ENCODE measurements at regions not wholly inside any gene's neighbourhood (a gene's known extent, or its start where the extent isn't known, plus 50 kb on each side); places are given as distances from the start of the nearest gene placed in this dataset.

- Mint-ChIP-seq H3K27me3 (no peaks in the 10 kb centered on the region), H3K4me3 (no peak overlapping the region), H3K36me3 (ENCODE audit: low read depth) (no peaks in the 10 kb centered on the region), H3K4me1 (no peaks in the 10 kb centered on the region), H3K27ac (no peak overlapping the region), H3K9me3 (no peaks in the 10 kb centered on the region)
- DNase-seq = no peak
- ChIA-PET CTCF (no interaction called here), POLR2A (no interaction called here)
Observed at GRCh38 chrX:11967986-11968869, 170.0 kb upstream of the FRMPD4 start.

GRCh38 chrX:11968991-11969390 is 169.3 kb upstream of the FRMPD4 start:
- Mint-ChIP-seq H3K4me1 (no peaks in the 10 kb centered on the region), H3K27ac (no peak overlapping the region), H3K4me3 (no peak overlapping the region), H3K36me3 (ENCODE audit: low read depth) (no peaks in the 10 kb centered on the region), H3K27me3 (no peaks in the 10 kb centered on the region), H3K9me3 (no peaks in the 10 kb centered on the region)
- CTCF ChIA-PET = no interaction called here
- no peak for DNase-seq
- POLR2A ChIA-PET = no interaction called here

GRCh38 chrX:11970578-11971359 is 167.5 kb upstream of the FRMPD4 start:
- Mint-ChIP-seq H3K36me3 (ENCODE audit: low read depth) (no peaks in the 10 kb centered on the region), H3K9me3 (no peaks in the 10 kb centered on the region), H3K27me3 (no peaks in the 10 kb centered on the region), H3K27ac (no peak overlapping the region), H3K4me3 (no peak overlapping the region), H3K4me1 (no peaks in the 10 kb centered on the region)
- ChIA-PET POLR2A (no interaction called here), CTCF (no interaction called here)
- DNase-seq = no peak

GRCh38 chrX:11976663-11977062 is 161.6 kb upstream of the FRMPD4 start:
- Mint-ChIP-seq H3K27ac (no peak overlapping the region), H3K27me3 (no peaks in the 10 kb centered on the region), H3K9me3 (no peaks in the 10 kb centered on the region), H3K4me1 (no peaks in the 10 kb centered on the region), H3K36me3 (ENCODE audit: low read depth) (no peaks in the 10 kb centered on the region), H3K4me3 (no peak overlapping the region)
- CTCF ChIA-PET = no interaction called here
- no peak for DNase-seq
- POLR2A ChIA-PET = no interaction called here

GRCh38 chrX:11992271-11992670 is 146.0 kb upstream of the FRMPD4 start:
- Mint-ChIP-seq H3K36me3 (ENCODE audit: low read depth) (no peaks in the 10 kb centered on the region), H3K9me3 (no peaks in the 10 kb centered on the region), H3K4me1 (no peaks in the 10 kb centered on the region), H3K27ac (no peak overlapping the region), H3K27me3 (peaks cover 4% of the 10 kb centered on the region), H3K4me3 (no peak overlapping the region)
- ChIA-PET POLR2A (no interaction called here), CTCF (no interaction called here)
- no peak for DNase-seq

- DNase-seq = no peak
- no peaks in the 10 kb centered on the region for H3K4me1 Mint-ChIP-seq
- ChIA-PET CTCF (no interaction called here), POLR2A (no interaction called here)
- no peak overlapping the region for H3K4me3 Mint-ChIP-seq
- H3K9me3 Mint-ChIP-seq = no peaks in the 10 kb centered on the region
- H3K27me3 Mint-ChIP-seq = peaks cover 4% of the 10 kb centered on the region
- no peaks in the 10 kb centered on the region for H3K36me3 Mint-ChIP-seq (ENCODE audit: low read depth)
- no peak overlapping the region for H3K27ac Mint-ChIP-seq
Observed at GRCh38 chrX:11995146-11995545, 143.1 kb upstream of the FRMPD4 start.

GRCh38 chrX:11996810-11997209 is 141.5 kb upstream of the FRMPD4 start:
- ChIA-PET CTCF (no interaction called here), POLR2A (no interaction called here)
- Mint-ChIP-seq H3K4me3 (no peak overlapping the region), H3K4me1 (no peaks in the 10 kb centered on the region), H3K36me3 (ENCODE audit: low read depth) (no peaks in the 10 kb centered on the region), H3K9me3 (no peaks in the 10 kb centered on the region), H3K27ac (no peak overlapping the region), H3K27me3 (peaks cover 8% of the 10 kb centered on the region)
- no peak for DNase-seq

- no peak overlapping the region for H3K4me3 Mint-ChIP-seq
Observed at GRCh38 chrX:11998944-11999343, 139.3 kb upstream of the FRMPD4 start.

GRCh38 chrX:12002876-12003275 is 135.4 kb upstream of the FRMPD4 start:
- POLR2A ChIA-PET = no interaction called here
- Mint-ChIP-seq H3K9me3 (no peaks in the 10 kb centered on the region), H3K27me3 (peaks cover 3% of the 10 kb centered on the region), H3K4me3 (no peak overlapping the region), H3K4me1 (no peaks in the 10 kb centered on the region), H3K36me3 (ENCODE audit: low read depth) (no peaks in the 10 kb centered on the region), H3K27ac (no peak overlapping the region)
- CTCF ChIA-PET = interaction anchor here (1.1 kb wide), 1 partner anchor 50 kb away, joined by 3 read pairs; no protein-coding TSS in a partner anchor
- DNase-seq = no peak

More at GRCh38 chrX:11998944-11999343, 139.3 kb upstream of the FRMPD4 start:
- ChIA-PET CTCF (no interaction called here), POLR2A (no interaction called here)
- Mint-ChIP-seq H3K36me3 (ENCODE audit: low read depth) (no peaks in the 10 kb centered on the region), H3K27ac (no peak overlapping the region), H3K4me1 (no peaks in the 10 kb centered on the region), H3K9me3 (no peaks in the 10 kb centered on the region), H3K27me3 (peaks cover 8% of the 10 kb centered on the region)
- DNase-seq = no peak

GRCh38 chrX:12007881-12008280 is 130.4 kb upstream of the FRMPD4 start:
- H3K36me3 Mint-ChIP-seq (ENCODE audit: low read depth) = no peaks in the 10 kb centered on the region
- no peak for DNase-seq
- CTCF ChIA-PET = interaction anchor here (1.3 kb wide), 1 partner anchor 54 kb away, joined by 3 read pairs; no protein-coding TSS in a partner anchor
- H3K27me3 Mint-ChIP-seq = no peaks in the 10 kb centered on the region
- H3K4me1 Mint-ChIP-seq = no peaks in the 10 kb centered on the region
- POLR2A ChIA-PET = no interaction called here
- H3K9me3 Mint-ChIP-seq = no peaks in the 10 kb centered on the region
- no peak overlapping the region for H3K27ac Mint-ChIP-seq
- H3K4me3 Mint-ChIP-seq = no peak overlapping the region

GRCh38 chrX:12010436-12010835 is 127.8 kb upstream of the FRMPD4 start:
- Mint-ChIP-seq H3K4me1 (no peaks in the 10 kb centered on the region), H3K36me3 (ENCODE audit: low read depth) (no peaks in the 10 kb centered on the region), H3K4me3 (no peak overlapping the region), H3K9me3 (no peaks in the 10 kb centered on the region), H3K27ac (no peak overlapping the region), H3K27me3 (no peaks in the 10 kb centered on the region)
- DNase-seq = no peak
- POLR2A ChIA-PET = no interaction called here
- CTCF ChIA-PET = no interaction called here

GRCh38 chrX:12011075-12011474 is 127.2 kb upstream of the FRMPD4 start:
- no peaks in the 10 kb centered on the region for H3K27me3 Mint-ChIP-seq
- H3K9me3 Mint-ChIP-seq = no peaks in the 10 kb centered on the region
- CTCF ChIA-PET = no interaction called here
- no peaks in the 10 kb centered on the region for H3K36me3 Mint-ChIP-seq (ENCODE audit: low read depth)
- no peak overlapping the region for H3K27ac Mint-ChIP-seq
- DNase-seq = no peak
- no peaks in the 10 kb centered on the region for H3K4me1 Mint-ChIP-seq
- POLR2A ChIA-PET = no interaction called here
- H3K4me3 Mint-ChIP-seq = no peak overlapping the region

- Mint-ChIP-seq H3K4me3 (no peak overlapping the region), H3K27me3 (no peaks in the 10 kb centered on the region), H3K27ac (no peak overlapping the region), H3K36me3 (ENCODE audit: low read depth) (no peaks in the 10 kb centered on the region), H3K9me3 (no peaks in the 10 kb centered on the region), H3K4me1 (no peaks in the 10 kb centered on the region)
- ChIA-PET CTCF (no interaction called here), POLR2A (no interaction called here)
- DNase-seq = no peak
Observed at GRCh38 chrX:12013211-12013618, 125.1 kb upstream of the FRMPD4 start.
